GM23338 (cell line): ENCODE measurements at regions not wholly inside any gene's neighbourhood (a gene's known extent, or its start where the extent isn't known, plus 50 kb on each side); places are given as distances from the start of the nearest gene placed in this dataset.

Experiments
- ATAC-seq: fragments of 200-7000 bp; cut with Tn5 transposase; 3 replicates; pipeline ENCODE4 v1.9.1; 2020
- DNase-seq: peaks from one replicate; pipeline ENCODE4 v3.0.0-alpha.2; 2015; ENCODE audit warnings: low spot score
- H2AFZ ChIP-seq: fragments of 200-600 bp; sonication (generic); 2 replicates; pipeline ENCODE4 v1.8.0; 2016; ENCODE audit warnings: antibody characterized with exemption, mild to moderate bottlenecking, moderate library complexity
- H3F3A ChIP-seq: fragments of 200-600 bp; sonication (generic); replicated peaks from 2 replicates; pipeline ENCODE4 v1.8.0; 2017; ENCODE audit warnings: antibody characterized with exemption, mixed run types, low read depth
- H3K27ac ChIP-seq: fragments of 200-600 bp; sonication (generic); 2 replicates; pipeline ENCODE4 v1.6.1; 2016; ENCODE audit warnings: low read depth
- H3K27me3 ChIP-seq: fragments of 200-600 bp; sonication (generic); 2 replicates; pipeline ENCODE4 v1.8.0; 2016; ENCODE audit warnings: mild to moderate bottlenecking, mixed run types, moderate library complexity; ENCODE audit not compliant: insufficient read depth
- H3K36me3 ChIP-seq: fragments of 200-600 bp; sonication (generic); 2 replicates; pipeline ENCODE4 v1.8.0; 2016; ENCODE audit warnings: mild to moderate bottlenecking; ENCODE audit not compliant: insufficient read depth
- H3K4me1 ChIP-seq: fragments of 200-600 bp; sonication (generic); 2 replicates; pipeline ENCODE4 v1.8.0; 2016; ENCODE audit warnings: mild to moderate bottlenecking, moderate library complexity; ENCODE audit not compliant: insufficient read depth
- H3K4me2 ChIP-seq: fragments of 200-600 bp; sonication (generic); 2 replicates; pipeline ENCODE4 v1.7.1; 2017; ENCODE audit warnings: mixed run types
- H3K4me3 ChIP-seq: fragments of 200-600 bp; sonication (generic); 2 replicates; pipeline ENCODE4 v1.6.1; 2016; ENCODE audit warnings: mixed run types
- H3K79me2 ChIP-seq: fragments of 200-600 bp; sonication (generic); replicated peaks from 2 replicates; pipeline ENCODE4 v1.8.0; 2017; ENCODE audit warnings: mild to moderate bottlenecking; ENCODE audit not compliant: insufficient read depth
- H3K9me2 ChIP-seq: fragments of 200-600 bp; sonication (generic); 2 replicates; pipeline ENCODE4 v1.8.0; 2017; ENCODE audit not compliant: insufficient read depth
- H4K20me1 ChIP-seq: fragments of 200-600 bp; sonication (generic); replicated peaks from 2 replicates; pipeline ENCODE4 v1.8.0; 2017; ENCODE audit warnings: mild to moderate bottlenecking; ENCODE audit not compliant: insufficient read depth
- H3K27ac Mint-ChIP-seq: 2 replicates; pipeline ENCODE4 v1.8.0; 2020; ENCODE audit warnings: inconsistent platforms, mild to moderate bottlenecking, moderate library complexity, mixed read lengths
- H3K27me3 Mint-ChIP-seq: 3 replicates; pipeline ENCODE4 v1.8.0; 2022; ENCODE audit warnings: low read depth, mild to moderate bottlenecking, moderate library complexity, mixed read lengths, inconsistent platforms; ENCODE audit not compliant: insufficient read depth, poor library complexity
- H3K36me3 Mint-ChIP-seq: 3 replicates; pipeline ENCODE4 v1.8.0; 2021; ENCODE audit warnings: low read depth, mild to moderate bottlenecking, inconsistent platforms, moderate library complexity, mixed read lengths
- H3K4me1 Mint-ChIP-seq: 3 replicates; pipeline ENCODE4 v1.8.0; 2020; ENCODE audit warnings: mild to moderate bottlenecking, inconsistent platforms, mixed read lengths
- H3K4me3 Mint-ChIP-seq: 3 replicates; pipeline ENCODE4 v1.8.0; 2021; ENCODE audit warnings: moderate library complexity, mild to moderate bottlenecking, inconsistent platforms, mixed read lengths
- H3K9me3 Mint-ChIP-seq: 3 replicates; pipeline ENCODE4 v1.8.0; 2020; ENCODE audit warnings: moderate library complexity, mild to moderate bottlenecking, inconsistent platforms, mixed read lengths
- CREB1 ChIP-seq: fragments of 250-450 bp; sonication (Bioruptor Pico); IDR thresholded peaks from 2 replicates; pipeline ENCODE4 v1.5.0; 2020; ENCODE audit warnings: low read depth, mild to moderate bottlenecking, moderate library complexity
- CTCF ChIP-seq, 2 experiments: fragments of 200-600 bp in 1 of 2; sonication (generic) in 1 of 2; conservative IDR thresholded peaks; 2 replicates each; pipeline versions ENCODE4 v1.5.1 to v1.6.1; 2016 to 2017; ENCODE audit warnings: antibody characterized with exemption in 2 of 2, low read depth in 2 of 2, mild to moderate bottlenecking in 2 of 2, moderate library complexity in 1 of 2
- ETS1 ChIP-seq: IDR thresholded peaks from 2 replicates; pipeline ENCODE4 v1.6.1; 2016; ENCODE audit warnings: antibody characterized with exemption
- EZH2 ChIP-seq: fragments of 200-600 bp; sonication (generic); IDR thresholded peaks from one replicate; pipeline ENCODE4 v1.8.0; 2017; ENCODE audit warnings: antibody characterized with exemption, mild to moderate bottlenecking, low read depth; ENCODE audit not compliant: unreplicated experiment
- EZH2phosphoT487 ChIP-seq: fragments of 200-600 bp; sonication (generic); IDR thresholded peaks from one replicate; pipeline ENCODE4 v1.8.1; 2018; ENCODE audit warnings: antibody characterized with exemption; ENCODE audit not compliant: unreplicated experiment
- JUNB ChIP-seq: IDR thresholded peaks from one replicate; pipeline ENCODE4 v1.6.1; 2016; ENCODE audit warnings: antibody characterized with exemption; ENCODE audit not compliant: unreplicated experiment
- NANOG ChIP-seq: IDR thresholded peaks from 2 replicates; pipeline ENCODE4 v1.6.1; 2016; ENCODE audit warnings: antibody characterized with exemption, borderline replicate concordance
- POLR2AphosphoS5 ChIP-seq: IDR thresholded peaks from 2 replicates; pipeline ENCODE4 v1.6.1; 2016; ENCODE audit warnings: antibody characterized with exemption, low read depth
- REST ChIP-seq: IDR thresholded peaks from one replicate; pipeline ENCODE4 v1.6.1; 2018; ENCODE audit warnings: antibody characterized with exemption; ENCODE audit not compliant: unreplicated experiment
- STAT1 ChIP-seq: IDR thresholded peaks from one replicate; pipeline ENCODE4 v1.6.1; 2016; ENCODE audit warnings: antibody characterized with exemption; ENCODE audit not compliant: unreplicated experiment
- ZNF114 ChIP-seq: fragments of 250-450 bp; sonication (Bioruptor Pico); IDR thresholded peaks from 2 replicates; pipeline ENCODE4 v1.5.0; 2020; ENCODE audit warnings: mild to moderate bottlenecking, moderate library complexity
- ZNF331 ChIP-seq: fragments of 250-450 bp; sonication (Bioruptor Pico); IDR thresholded peaks from 2 replicates; pipeline ENCODE4 v1.5.0; 2020; ENCODE audit warnings: low read depth, mild to moderate bottlenecking, moderate library complexity
- ZNF462 ChIP-seq: fragments of 250-450 bp; sonication (Bioruptor Pico); IDR thresholded peaks from 2 replicates; pipeline ENCODE4 v1.5.0; 2020; ENCODE audit warnings: mild to moderate bottlenecking, moderate library complexity

GRCh38 chr11:134471087-134471715 lies 59.2 kb upstream of the B3GAT1 start:
- Histone ChIP-seq H3K79me2 (no peaks in the 10 kb centered on the region), H4K20me1 (no peaks in the 10 kb centered on the region), H3K9me2 (0 out of 2 replicates have a peak, but pooled peaks cover 2% of the 10 kb centered on the region), H3K36me3 (no peaks in the 10 kb centered on the region), H3K27me3 (peaks cover 3% of the 10 kb centered on the region; the same call in 1 of the 2 replicates), H3K4me1 (peaks cover 4% of the 10 kb centered on the region; the same call in 1 of the 2 replicates), H3K4me3 (no peak overlapping the region), H3K4me2 (no peak overlapping the region), H3K27ac (no peak overlapping the region), H2AFZ (no peak overlapping the region), H3F3A (no peaks in the 10 kb centered on the region)
- Mint-ChIP-seq H3K36me3 (no peaks in the 10 kb centered on the region), H3K27me3 (peaks cover 16% of the 10 kb centered on the region), H3K4me1 (peaks cover 5% of the 10 kb centered on the region), H3K9me3 (no peaks in the 10 kb centered on the region; the same call in 1 of the 3 replicates), H3K27ac (no peak overlapping the region), H3K4me3 (no peak overlapping the region)
- TF ChIP-seq REST (no peak), ZNF462 (CRISPR knock-in tag) (no peak), ZNF114 (CRISPR knock-in tag) (no peak), EZH2phosphoT487 (no peak), ZNF331 (CRISPR knock-in tag) (no peak), JUNB (no peak), CREB1 (CRISPR knock-in tag) (no peak), ETS1 (no peak), NANOG (no peak), EZH2 (no peak), STAT1 (no peak), CTCF (conservative IDR thresholded peaks at IDR 0.05; ENCODE audit: low read depth in 2 of 2) (no peak), POLR2AphosphoS5 (no peak)
- DNase-seq, result no peak
- no peak for ATAC-seq
